ENCODE measurements at regions not wholly inside any gene's neighbourhood (a gene's known extent, or its start where the extent isn't known, plus 50 kb on each side); places are given as distances from the start of the nearest gene placed in this dataset.
A peak's percentile ranks its signal among the peaks of the same experiment; 100 is the strongest.
"Not testable (repeated sequence)": the region's sequence is repeated elsewhere in the genome, so short reads cannot be mapped to it uniquely, and the experiment has no call there.

- H3K4me3 ChIP-seq (ENCODE audit: low read length) = no peak overlapping the region
- peak; percentile 10 for DNase-seq (ENCODE audit: low read depth)
- peak; percentile 44 for TF ChIP-seq CTCF (conservative IDR thresholded peaks at IDR 0.05; ENCODE audit: low read length)
Observed at GRCh38 chr4:100907465-100908454, 389.9 kb upstream of the EMCN start.

- H3K4me3 ChIP-seq (ENCODE audit: low read length) = no peak overlapping the region
- no peak for TF ChIP-seq CTCF (conservative IDR thresholded peaks at IDR 0.05; ENCODE audit: low read length)
- DNase-seq (ENCODE audit: low read depth) = no peak
Observed at GRCh38 chr4:100906973-100907372, 389.2 kb upstream of the EMCN start.

GRCh38 chr4:100900945-100901344, 383.1 kb upstream of the EMCN start:
- H3K4me3 ChIP-seq (ENCODE audit: low read length); DNase-seq (ENCODE audit: low read depth): not testable (repeated sequence)

- no peak for DNase-seq (ENCODE audit: low read depth)
- TF ChIP-seq CTCF (conservative IDR thresholded peaks at IDR 0.05; ENCODE audit: low read length) = no peak
- no peak overlapping the region for H3K4me3 ChIP-seq (ENCODE audit: low read length)
Observed at GRCh38 chr4:100900134-100900533, 382.3 kb upstream of the EMCN start.

GRCh38 chr4:100898844-100899243, 381.0 kb upstream of the EMCN start:
- TF ChIP-seq CTCF (conservative IDR thresholded peaks at IDR 0.05; ENCODE audit: low read length) = no peak
- no peak overlapping the region for H3K4me3 ChIP-seq (ENCODE audit: low read length)
- no peak for DNase-seq (ENCODE audit: low read depth)

- peak overlapping the region; percentile 46 for H3K4me3 ChIP-seq (ENCODE audit: low read length)
- no peak for TF ChIP-seq CTCF (conservative IDR thresholded peaks at IDR 0.05; ENCODE audit: low read length)
- DNase-seq (ENCODE audit: low read depth) = peak; percentile 3
Observed at GRCh38 chr4:100895556-100896197, 377.9 kb upstream of the EMCN start.

- TF ChIP-seq CTCF (conservative IDR thresholded peaks at IDR 0.05; ENCODE audit: low read length) = no peak
Observed at GRCh38 chr4:100894339-100894870, 376.6 kb upstream of the EMCN start.

More at GRCh38 chr4:100894339-100894870, 376.6 kb upstream of the EMCN start:
- DNase-seq (ENCODE audit: low read depth) = no peak
- H3K4me3 ChIP-seq (ENCODE audit: low read length) = no peak overlapping the region
